CD14-positive monocyte (primary cell): ENCODE measurements at regions not wholly inside any gene's neighbourhood (a gene's known extent, or its start where the extent isn't known, plus 50 kb on each side); places are given as distances from the start of the nearest gene placed in this dataset.

ENCODE experiments used
- DNase-seq, 3 donors: peaks; one replicate each; pipeline ENCODE4 v3.0.0-alpha.2; 2011 to 2022
- H2AFZ ChIP-seq: 2 replicates; pipeline ENCODE4 v1.6.0; 2012; ENCODE audit warnings: mild to moderate bottlenecking, low read depth, low read length, inconsistent platforms; ENCODE audit not compliant: insufficient read depth, poor library complexity, severe bottlenecking
- H3K27ac ChIP-seq, 2 donors: 1 replicate in 1 of 2; 2 replicates in 1 of 2; pipeline ENCODE4 v1.5.1; 2012 to 2013; ENCODE audit warnings: low read length in 2 of 2, control low read depth in 1 of 2, inconsistent platforms in 1 of 2, low read depth in 1 of 2, mild to moderate bottlenecking in 1 of 2
- H3K27me3 ChIP-seq, 2 donors: one replicate each; pipeline versions ENCODE4 v1.6.0 to v1.6.1; 2011 to 2013; ENCODE audit warnings: low read length in 2 of 2; ENCODE audit not compliant: control insufficient read depth in 2 of 2, insufficient read depth in 2 of 2
- H3K36me3 ChIP-seq, 2 donors: replicated peaks in 1 of 2; 1 replicate in 1 of 2; 2 replicates in 1 of 2; pipeline versions ENCODE4 v1.5.1 to v1.6.1; 2012 to 2013; ENCODE audit warnings: low read length in 2 of 2, control low read depth in 1 of 2, inconsistent platforms in 1 of 2, mild to moderate bottlenecking in 1 of 2; ENCODE audit not compliant: insufficient read depth in 2 of 2, control insufficient read depth in 1 of 2
- H3K4me1 ChIP-seq, 2 donors: 1 replicate in 1 of 2; 2 replicates in 1 of 2; pipeline versions ENCODE4 v1.5.1 to v1.6.1; 2012 to 2013; ENCODE audit warnings: low read length in 2 of 2, control low read depth in 1 of 2, inconsistent platforms in 1 of 2, mild to moderate bottlenecking in 1 of 2, moderate library complexity in 1 of 2; ENCODE audit not compliant: insufficient read depth in 2 of 2, control insufficient read depth in 1 of 2
- H3K4me2 ChIP-seq: replicated peaks from 2 replicates; pipeline ENCODE3; 2012; ENCODE audit warnings: low read length, moderate library complexity, mild to moderate bottlenecking; ENCODE audit not compliant: poor library complexity, severe bottlenecking; ENCODE audit errors: extremely low read depth
- H3K4me3 ChIP-seq, 3 experiments: fragments of 200-600 bp in 1 of 3; sonication (generic) in 1 of 3; replicated peaks in 1 of 3; 1 replicate in 2 of 3; 2 replicates in 1 of 3; pipeline ENCODE4 v1.5.1; 2011 to 2013; ENCODE audit warnings: low read length in 3 of 3, mild to moderate bottlenecking in 3 of 3, control low read depth in 2 of 3, low read depth in 2 of 3, inconsistent platforms in 1 of 3, moderate library complexity in 1 of 3
- H3K79me2 ChIP-seq: 2 replicates; pipeline ENCODE4 v1.6.0; 2012; ENCODE audit warnings: mild to moderate bottlenecking, control low read depth, inconsistent platforms, low read length, moderate library complexity; ENCODE audit not compliant: insufficient read depth
- H3K9ac ChIP-seq: 2 replicates; pipeline ENCODE4 v1.6.0; 2017; ENCODE audit warnings: low read length, mild to moderate bottlenecking; ENCODE audit not compliant: insufficient read depth, poor library complexity, severe bottlenecking
- H3K9me3 ChIP-seq, 2 donors: replicated peaks in 1 of 2; 1 replicate in 1 of 2; 2 replicates in 1 of 2; pipeline versions ENCODE4 v1.5.1 to v1.6.1; 2012 to 2013; ENCODE audit warnings: low read length in 2 of 2, control low read depth in 1 of 2; ENCODE audit not compliant: control insufficient read depth in 1 of 2, insufficient read depth in 1 of 2
- H4K20me1 ChIP-seq: 2 replicates; pipeline ENCODE4 v1.6.0; 2012; ENCODE audit warnings: mild to moderate bottlenecking, low read length, control low read depth, moderate library complexity; ENCODE audit not compliant: insufficient read depth
- H3K27ac Mint-ChIP-seq, 7 donors: one replicate each; pipeline ENCODE4 v1.8.0; 2020; ENCODE audit warnings: mild to moderate bottlenecking in 7 of 7, mixed read lengths in 7 of 7, moderate library complexity in 6 of 7, inconsistent platforms in 2 of 7
- H3K27me3 Mint-ChIP-seq, 3 donors: one replicate each; pipeline ENCODE4 v1.8.0; 2021 to 2022; ENCODE audit warnings: low read depth in 3 of 3, mild to moderate bottlenecking in 3 of 3, mixed read lengths in 3 of 3, moderate library complexity in 3 of 3, inconsistent platforms in 1 of 3
- H3K36me3 Mint-ChIP-seq, 2 donors: one replicate each; pipeline ENCODE4 v1.8.0; 2020; ENCODE audit warnings: mixed read lengths in 2 of 2, inconsistent platforms in 1 of 2, mild to moderate bottlenecking in 1 of 2
- H3K4me1 Mint-ChIP-seq: one replicate; pipeline ENCODE4 v1.8.0; 2020; ENCODE audit warnings: mild to moderate bottlenecking, mixed read lengths
- H3K4me3 Mint-ChIP-seq, 2 donors: one replicate each; pipeline ENCODE4 v1.8.0; 2020; ENCODE audit warnings: mild to moderate bottlenecking in 2 of 2, mixed read lengths in 2 of 2, moderate library complexity in 1 of 2
- H3K9me3 Mint-ChIP-seq, 7 donors: one replicate each; pipeline ENCODE4 v1.8.0; 2020 to 2022; ENCODE audit warnings: mixed read lengths in 7 of 7, mild to moderate bottlenecking in 6 of 7, moderate library complexity in 6 of 7, inconsistent platforms in 2 of 7
- CTCF ChIP-seq: fragments of 200-600 bp; IDR thresholded peaks from one replicate; pipeline ENCODE4 v1.8.0; 2022; ENCODE audit warnings: antibody characterized with exemption, mild to moderate bottlenecking
- WGBS: methylation state at CpG from one replicate; pipeline ENCODE4 v1.1.5; 2013; ENCODE audit warnings: missing lambda C conversion rate; ENCODE audit not compliant: insufficient coverage; 5-methylcytosine and 5-hydroxymethylcytosine counted together
- intact Hi-C, 2 donors: fragments of 100-400 bp; cut with micrococcal nuclease; formaldehyde crosslinking; loops; one replicate each; pipeline versions ENCODE4 v1.15.0 to v1.15.1; 2023

DNA sequence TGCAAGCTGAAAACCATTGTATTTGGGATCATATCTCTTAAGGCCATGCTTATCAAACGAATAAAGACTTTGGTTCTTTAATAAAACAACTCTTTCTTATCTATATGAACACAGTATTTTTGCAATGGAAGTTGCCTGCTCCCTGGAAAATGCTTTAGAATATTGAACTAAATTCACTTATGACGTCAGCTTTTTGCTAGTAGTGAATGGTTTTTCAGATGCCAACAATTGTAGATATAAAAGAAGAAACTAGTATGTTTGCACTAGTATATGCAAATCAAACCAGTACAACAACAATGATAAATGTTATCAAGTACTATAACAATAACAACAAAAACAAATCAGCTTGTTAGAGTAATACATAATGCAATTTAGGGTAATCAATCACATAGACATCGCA lies 1462.9 kb downstream of the SUCLG1 start:
- no CpG with 5 or more reads among the region's 3 CpGs for WGBS
- no peaks in the 10 kb centered on the region for H3K36me3 Mint-ChIP-seq
- DNase-seq, result no peak
- H3K36me3 ChIP-seq, result no peaks in the 10 kb centered on the region
- H3K27ac Mint-ChIP-seq, result no peak overlapping the region
- no peak overlapping the region for H3K27ac ChIP-seq
- H3K4me2 ChIP-seq, result no peak overlapping the region
- H3K9me3 ChIP-seq, result no peaks in the 10 kb centered on the region
- TF ChIP-seq CTCF, result no peak
- no peaks in the 10 kb centered on the region for H4K20me1 ChIP-seq
- no peaks in the 10 kb centered on the region for H3K27me3 ChIP-seq
- no peak overlapping the region for H2AFZ ChIP-seq
- no peaks in the 10 kb centered on the region for H3K27me3 Mint-ChIP-seq
- peaks cover 0 to 4% (median 0%) of the 10 kb centered on the region in 7 donors for H3K9me3 Mint-ChIP-seq
- no peaks in the 10 kb centered on the region for H3K4me1 Mint-ChIP-seq
- no peak overlapping the region for H3K4me3 Mint-ChIP-seq
- H3K4me3 ChIP-seq, result no peak overlapping the region
- H3K79me2 ChIP-seq, result no peaks in the 10 kb centered on the region
- no peaks in the 10 kb centered on the region for H3K4me1 ChIP-seq
- H3K9ac ChIP-seq, result no peak overlapping the region
- intact Hi-C loops, result no loop called here

- H3K27me3 Mint-ChIP-seq, result no peaks in the 10 kb centered on the region
- H3K27ac Mint-ChIP-seq, result no peak overlapping the region
- no peak overlapping the region for H3K4me3 ChIP-seq
- no peaks in the 10 kb centered on the region for H3K36me3 Mint-ChIP-seq
- peaks cover 0 to 4% (median 0%) of the 10 kb centered on the region in 7 donors for H3K9me3 Mint-ChIP-seq
- no peak overlapping the region for H3K4me3 Mint-ChIP-seq
- no peak overlapping the region for H3K27ac ChIP-seq
- WGBS, result 33% methylated on average over 2 of the region's 2 CpGs
- no peak overlapping the region for H2AFZ ChIP-seq
- no peaks in the 10 kb centered on the region for H3K4me1 ChIP-seq
- intact Hi-C loops, result no loop called here
- no peaks in the 10 kb centered on the region for H3K79me2 ChIP-seq
- H3K4me1 Mint-ChIP-seq, result no peaks in the 10 kb centered on the region
- no peaks in the 10 kb centered on the region for H4K20me1 ChIP-seq
- DNase-seq, result no peak
- no peak overlapping the region for H3K9ac ChIP-seq
- H3K36me3 ChIP-seq, result no peaks in the 10 kb centered on the region
- no peaks in the 10 kb centered on the region for H3K9me3 ChIP-seq
- H3K4me2 ChIP-seq, result no peak overlapping the region
- H3K27me3 ChIP-seq, result no peaks in the 10 kb centered on the region
- TF ChIP-seq CTCF, result no peak
Observed at GRCh38 chr2:82994151-82994550, 1464.9 kb downstream of the SUCLG1 start.
